Transverse colon (tissue), 4 donors: ENCODE measurements at regions not wholly inside any gene's neighbourhood (a gene's known extent, or its start where the extent isn't known, plus 50 kb on each side); places are given as distances from the start of the nearest gene placed in this dataset.

Experiments used
- DNase-seq: peaks from one replicate; pipeline ENCODE4 v3.0.0-alpha.2; 2019
- H3K27ac ChIP-seq, 4 donors: fragments of 200-600 bp; sonication (generic); 2 replicates each; pipeline ENCODE4 v1.5.1; 2016 to 2018; ENCODE audit warnings: inconsistent platforms in 4 of 4
- H3K27me3 ChIP-seq: fragments of 200-600 bp; sonication (generic); 2 replicates; pipeline ENCODE4 v1.5.1; 2017; ENCODE audit warnings: inconsistent platforms
- H3K36me3 ChIP-seq, 4 donors: fragments of 200-600 bp; sonication (generic); 2 replicates each; pipeline ENCODE4 v1.5.1; 2017 to 2019; ENCODE audit warnings: inconsistent platforms in 4 of 4
- H3K4me1 ChIP-seq, 4 donors: fragments of 200-600 bp; sonication (generic); 2 replicates each; pipeline ENCODE4 v1.5.1; 2017 to 2020; ENCODE audit warnings: inconsistent platforms in 4 of 4
- H3K4me3 ChIP-seq, 4 donors: fragments of 200-600 bp; sonication (generic); 1 replicate in 1 of 4; 2 replicates in 3 of 4; pipeline versions ENCODE4 v1.5.1 to v1.6.1; 2017 to 2019; ENCODE audit warnings: inconsistent platforms in 4 of 4
- H3K9me3 ChIP-seq, 2 donors: fragments of 200-600 bp; sonication (generic); 2 replicates each; pipeline ENCODE4 v1.5.1; 2017 to 2019; ENCODE audit warnings: inconsistent platforms in 2 of 2
- EP300 ChIP-seq: sonication (generic); formaldehyde crosslinking; IDR thresholded peaks from one replicate; pipeline ENCODE4 v1.6.1; 2017; ENCODE audit warnings: antibody characterized with exemption, low read depth
- POLR2A ChIP-seq: fragments of 450-650 bp; IDR thresholded peaks from one replicate; pipeline ENCODE4 v1.6.1; 2016; ENCODE audit warnings: antibody characterized with exemption, mild to moderate bottlenecking, moderate library complexity
- POLR2AphosphoS5 ChIP-seq, 3 donors: sonication (generic); formaldehyde crosslinking; IDR thresholded peaks; one replicate each; pipeline ENCODE4 v1.6.1; 2016; ENCODE audit warnings: antibody characterized with exemption in 3 of 3
- WGBS, 2 donors: methylation state at CpG; one replicate each; pipeline ENCODE4 v1.1.5; 2018; ENCODE audit warnings: low coverage in 1 of 2; 5-methylcytosine and 5-hydroxymethylcytosine counted together
- in situ Hi-C, 4 donors: fragments of 200-750 bp; cut with MboI; loops; one replicate each; pipeline versions ENCODE4 v1.15.0 to v1.15.1; 2017; ENCODE audit warnings: low sequenced_read_pairs in 3 of 4, low pct_ligation_motif_present in 1 of 4, low pct_unique_long_range_greater_than_20kb in 1 of 4
- intact Hi-C: fragments of 100-400 bp; cut with DNase I; formaldehyde crosslinking; loops from one replicate; pipeline ENCODE4 v1.15.1; 2023; ENCODE audit warnings: low total_unique reads
- TF ChIP-seq, protein P1 (sequence below), 5 experiments: fragments of 200-600 bp in 3 of 5; fragments of 450-650 bp in 2 of 5; sonication (generic) in 3 of 5; IDR thresholded peaks; 1 replicate in 2 of 5; 2 replicates in 3 of 5; pipeline ENCODE4 v1.5.1; 2016 to 2017; ENCODE audit warnings: antibody characterized with exemption in 5 of 5, inconsistent platforms in 3 of 5, mild to moderate bottlenecking in 2 of 5, moderate library complexity in 1 of 5

DNA sequence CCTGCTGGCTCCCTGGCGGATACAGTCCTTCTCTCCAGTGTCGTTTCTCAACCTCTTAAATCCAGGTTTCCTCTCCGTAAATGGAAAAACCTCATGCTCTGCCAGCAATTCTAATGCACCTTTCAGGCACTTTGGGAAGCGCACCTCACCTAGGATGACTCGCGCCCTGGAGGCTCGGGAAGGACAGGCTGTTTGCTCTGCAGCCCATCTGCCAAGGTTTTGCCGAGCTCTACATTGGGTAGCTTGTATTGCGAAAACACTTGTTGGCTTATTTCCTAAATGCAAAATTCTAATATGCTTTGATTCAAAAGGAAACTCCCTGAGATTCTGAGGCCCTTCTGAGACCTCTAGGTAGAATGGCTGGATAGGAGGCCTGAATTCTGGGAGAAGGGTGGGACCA lies 102.6 kb upstream of the MLN start:
- Histone ChIP-seq H3K27ac (no peak overlapping the region), H3K4me1 (peaks cover 0 to 9% (median 6%) of the 10 kb centered on the region in 4 donors), H3K4me3 (no peak overlapping the region), H3K9me3 (no peaks in the 10 kb centered on the region), H3K36me3 (no peaks in the 10 kb centered on the region), H3K27me3 (no peaks in the 10 kb centered on the region)
- intact Hi-C loops (no loop called here), in situ Hi-C loops (no loop called here)
- TF ChIP-seq EP300: no peak
- TF ChIP-seq, protein P1, sequence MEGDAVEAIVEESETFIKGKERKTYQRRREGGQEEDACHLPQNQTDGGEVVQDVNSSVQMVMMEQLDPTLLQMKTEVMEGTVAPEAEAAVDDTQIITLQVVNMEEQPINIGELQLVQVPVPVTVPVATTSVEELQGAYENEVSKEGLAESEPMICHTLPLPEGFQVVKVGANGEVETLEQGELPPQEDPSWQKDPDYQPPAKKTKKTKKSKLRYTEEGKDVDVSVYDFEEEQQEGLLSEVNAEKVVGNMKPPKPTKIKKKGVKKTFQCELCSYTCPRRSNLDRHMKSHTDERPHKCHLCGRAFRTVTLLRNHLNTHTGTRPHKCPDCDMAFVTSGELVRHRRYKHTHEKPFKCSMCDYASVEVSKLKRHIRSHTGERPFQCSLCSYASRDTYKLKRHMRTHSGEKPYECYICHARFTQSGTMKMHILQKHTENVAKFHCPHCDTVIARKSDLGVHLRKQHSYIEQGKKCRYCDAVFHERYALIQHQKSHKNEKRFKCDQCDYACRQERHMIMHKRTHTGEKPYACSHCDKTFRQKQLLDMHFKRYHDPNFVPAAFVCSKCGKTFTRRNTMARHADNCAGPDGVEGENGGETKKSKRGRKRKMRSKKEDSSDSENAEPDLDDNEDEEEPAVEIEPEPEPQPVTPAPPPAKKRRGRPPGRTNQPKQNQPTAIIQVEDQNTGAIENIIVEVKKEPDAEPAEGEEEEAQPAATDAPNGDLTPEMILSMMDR (IDR thresholded peaks at IDR 0.05): no peak
- TF ChIP-seq POLR2AphosphoS5 (IDR thresholded peaks at IDR 0.05): no peak
- no peak for TF ChIP-seq POLR2A
- WGBS, 2 donors: 89 to 90% methylated on average over 4 to 9 of the region's 9 CpGs
- DNase-seq: no peak

DNA sequence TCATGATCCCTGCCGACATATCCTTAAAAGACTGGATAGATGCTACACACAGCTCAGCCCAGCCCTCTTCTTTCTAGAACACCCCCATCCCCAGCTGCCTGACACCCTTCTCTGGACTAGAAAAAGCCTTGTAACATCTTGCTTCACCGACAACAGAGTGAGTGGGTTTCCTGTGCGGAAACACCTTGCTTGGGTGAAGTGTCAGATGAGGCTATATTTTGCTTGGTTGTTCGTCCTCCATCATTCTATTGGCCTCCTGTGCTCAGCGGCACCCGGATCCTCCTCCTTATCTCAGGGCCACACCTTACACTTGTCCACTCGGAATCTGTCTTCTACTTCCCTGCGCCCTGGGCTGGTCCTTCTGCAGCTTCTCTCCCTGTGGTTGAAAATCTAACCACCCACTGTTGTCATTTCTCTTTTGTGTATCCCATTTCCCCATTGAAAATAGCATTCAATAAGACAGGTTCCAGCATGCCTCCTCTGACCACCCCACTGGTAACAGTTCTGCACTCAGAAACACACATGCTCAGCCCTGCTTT lies 101.3 kb upstream of the MLN start:
- 60 to 81% methylated on average over 4 to 8 of the region's 8 CpGs for WGBS, 2 donors
- H3K27ac ChIP-seq: peak overlapping the region in 2 of 4 donors; percentile 11 to 41

DNA sequence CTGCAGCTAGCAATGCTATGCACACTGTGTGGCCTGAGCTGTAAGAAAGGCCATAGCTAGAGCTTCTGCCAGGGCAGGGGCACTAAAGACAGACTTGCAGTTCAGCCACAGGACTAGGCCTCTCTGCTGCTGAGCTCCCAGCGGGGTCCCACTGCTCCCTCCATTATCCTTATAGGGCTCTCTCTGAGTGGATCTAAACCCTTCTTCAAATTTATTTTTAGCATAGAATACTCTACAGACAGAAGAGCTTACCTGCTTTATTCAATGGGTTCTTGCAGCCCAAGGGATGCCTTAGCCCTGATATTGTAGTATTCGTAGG lies 100.9 kb upstream of the MLN start:
- 83% methylated on average over 2 of the region's 2 CpGs; no CpG with 5 or more reads in 1 of the 2 donors for WGBS, 2 donors
- Histone ChIP-seq H3K27ac (peak overlapping the region in 1 of 4 donors; percentile 41), H3K4me1 (peaks cover 0 to 9% (median 6%) of the 10 kb centered on the region in 4 donors), H3K9me3 (no peaks in the 10 kb centered on the region), H3K4me3 (no peak overlapping the region), H3K27me3 (no peaks in the 10 kb centered on the region), H3K36me3 (no peaks in the 10 kb centered on the region)
- TF ChIP-seq, protein P1 (IDR thresholded peaks at IDR 0.05): no peak
- no peak for TF ChIP-seq EP300
- no peak for TF ChIP-seq POLR2AphosphoS5 (IDR thresholded peaks at IDR 0.05)
- no peak for TF ChIP-seq POLR2A
- in situ Hi-C loops: no loop called here
- intact Hi-C loops: no loop called here
- DNase-seq: no peak

More for the DNA sequence above, 101.3 kb upstream of the MLN start:
- Histone ChIP-seq H3K4me1 (peaks cover 0 to 9% (median 6%) of the 10 kb centered on the region in 4 donors), H3K9me3 (no peaks in the 10 kb centered on the region), H3K36me3 (no peaks in the 10 kb centered on the region), H3K4me3 (no peak overlapping the region), H3K27me3 (no peaks in the 10 kb centered on the region)
- no peak for DNase-seq
- no peak for TF ChIP-seq POLR2AphosphoS5 (IDR thresholded peaks at IDR 0.05)
- no peak for TF ChIP-seq POLR2A
- TF ChIP-seq, protein P1 (IDR thresholded peaks at IDR 0.05): no peak
- TF ChIP-seq EP300: no peak
- intact Hi-C loops (no loop called here), in situ Hi-C loops (no loop called here)

DNA sequence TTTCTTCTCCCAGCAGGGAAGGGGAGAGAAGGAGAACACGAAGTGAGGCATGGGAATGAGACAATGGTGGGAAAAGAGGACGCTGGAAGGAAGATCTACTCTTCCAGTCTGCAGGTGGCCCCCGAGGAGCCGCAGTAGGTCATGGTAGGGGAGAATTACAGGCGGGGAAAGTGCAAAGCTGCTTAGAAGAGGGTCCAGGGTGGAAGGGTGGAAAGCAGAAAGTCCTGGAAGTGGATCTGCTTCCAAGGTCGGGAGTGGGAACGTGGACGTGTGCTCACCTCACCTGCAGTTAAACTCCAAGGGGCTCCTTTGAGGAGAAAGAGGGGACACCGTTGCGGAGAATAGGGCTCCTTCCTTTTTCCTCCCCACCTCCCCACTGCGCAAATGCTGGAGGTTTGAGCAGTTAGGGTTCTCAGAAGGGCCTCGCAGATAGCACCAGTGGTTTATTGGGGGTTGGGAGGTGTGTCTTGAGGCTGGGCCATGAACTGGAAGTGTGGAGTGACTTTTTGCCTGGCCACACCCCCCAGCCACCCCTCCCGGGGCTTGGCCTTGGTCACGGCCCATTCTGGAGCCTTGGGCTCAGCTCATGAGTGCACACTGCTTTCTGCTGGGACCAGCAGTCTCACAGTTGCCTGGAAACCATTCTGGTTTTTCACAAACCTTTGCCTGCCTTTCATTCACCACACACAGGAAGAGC lies 100.4 kb upstream of the MLN start:
- H3K4me3 ChIP-seq: no peak overlapping the region
- H3K27ac ChIP-seq: no peak overlapping the region
- peaks cover 0 to 9% (median 6%) of the 10 kb centered on the region in 4 donors for H3K4me1 ChIP-seq
- no peaks in the 10 kb centered on the region for H3K9me3 ChIP-seq
- TF ChIP-seq POLR2AphosphoS5 (IDR thresholded peaks at IDR 0.05): no peak
- no peak for TF ChIP-seq POLR2A
- no peaks in the 10 kb centered on the region for H3K27me3 ChIP-seq
- intact Hi-C loops: no loop called here
- peak; percentile 48 for DNase-seq
- H3K36me3 ChIP-seq: no peaks in the 10 kb centered on the region
- 56 to 61% methylated on average over 5 to 14 of the region's 14 CpGs for WGBS, 2 donors
- in situ Hi-C loops: no loop called here
